WI38 (cell line): ENCODE measurements at regions not wholly inside any gene's neighbourhood (a gene's known extent, or its start where the extent isn't known, plus 50 kb on each side); places are given as distances from the start of the nearest gene placed in this dataset.

Experiments
- H3K4me3 ChIP-seq: 2 replicates; pipeline ENCODE4 v1.5.1; 2011; ENCODE audit warnings: low read depth, mild to moderate bottlenecking, control low read depth, low read length
- CTCF ChIP-seq: IDR thresholded peaks from 2 replicates; pipeline ENCODE4 v1.5.1; 2012; ENCODE audit warnings: low read depth, mild to moderate bottlenecking, control low read depth, low read length

- no peak for TF ChIP-seq CTCF
These were observed 495.6 kb downstream of the JRKL start for GRCh38 chr11:96885405-96885804.

DNA sequence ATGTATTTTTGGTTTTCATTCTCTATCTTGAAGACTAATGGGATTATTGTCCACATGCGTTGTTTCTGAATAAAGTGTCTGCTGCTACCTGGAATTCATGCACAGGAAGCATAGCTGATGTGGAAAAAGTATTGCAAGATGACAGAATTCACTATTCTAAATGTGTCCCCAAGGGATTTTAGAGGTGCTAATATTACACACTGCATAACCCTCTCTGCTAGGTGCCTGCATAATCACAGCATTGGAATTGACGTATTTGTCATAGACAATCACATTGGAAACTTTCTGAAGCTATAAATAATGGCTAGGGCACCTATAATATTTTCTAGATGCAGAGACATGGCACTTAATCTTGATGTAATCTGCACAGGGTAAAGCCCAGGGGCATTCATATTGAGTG is 496.1 kb downstream of the JRKL start:
- no peak for TF ChIP-seq CTCF
- no peak overlapping the region for H3K4me3 ChIP-seq

More at GRCh38 chr11:96885405-96885804, 495.6 kb downstream of the JRKL start:
- H3K4me3 ChIP-seq: no peak overlapping the region

DNA sequence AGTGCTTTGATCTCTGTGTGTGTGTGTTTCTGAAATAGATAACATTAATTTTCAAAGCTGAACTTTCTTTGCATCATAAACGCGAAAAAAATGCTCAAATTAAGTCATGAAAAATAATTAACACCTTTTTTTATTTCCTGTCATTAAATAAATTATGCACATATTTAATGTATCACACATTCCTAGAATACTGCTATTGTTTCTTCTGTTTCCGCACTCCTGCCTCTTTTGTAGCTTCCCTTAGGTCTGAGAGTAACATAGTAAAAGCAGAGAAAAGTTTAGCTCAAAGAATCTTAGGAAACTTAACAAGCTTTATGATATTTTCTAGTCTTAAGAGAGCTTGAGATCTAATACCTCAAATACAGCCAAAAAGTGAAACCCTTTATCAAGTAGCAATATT is 504.2 kb downstream of the JRKL start:
- no peak for TF ChIP-seq CTCF

DNA sequence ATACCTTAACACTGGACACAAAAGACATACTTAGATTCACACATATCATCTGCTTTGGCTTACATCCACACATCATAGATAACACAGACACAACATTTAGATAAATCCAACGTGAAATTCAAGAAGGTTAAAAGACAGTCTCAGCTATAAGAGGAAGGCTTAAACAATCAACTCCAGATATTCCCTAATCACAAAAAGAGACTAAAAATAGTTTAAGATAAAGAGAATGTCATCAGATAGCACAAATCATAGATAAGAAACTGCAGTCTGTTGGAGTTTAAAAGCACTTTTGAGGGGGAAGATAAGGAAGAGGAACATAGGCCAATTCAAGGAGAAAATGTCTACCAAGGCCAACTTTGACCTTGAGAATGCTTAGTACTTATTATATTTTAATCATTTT is 504.8 kb downstream of the JRKL start:
- TF ChIP-seq CTCF: no peak

More for the DNA sequence above, 504.2 kb downstream of the JRKL start:
- no peak overlapping the region for H3K4me3 ChIP-seq

DNA sequence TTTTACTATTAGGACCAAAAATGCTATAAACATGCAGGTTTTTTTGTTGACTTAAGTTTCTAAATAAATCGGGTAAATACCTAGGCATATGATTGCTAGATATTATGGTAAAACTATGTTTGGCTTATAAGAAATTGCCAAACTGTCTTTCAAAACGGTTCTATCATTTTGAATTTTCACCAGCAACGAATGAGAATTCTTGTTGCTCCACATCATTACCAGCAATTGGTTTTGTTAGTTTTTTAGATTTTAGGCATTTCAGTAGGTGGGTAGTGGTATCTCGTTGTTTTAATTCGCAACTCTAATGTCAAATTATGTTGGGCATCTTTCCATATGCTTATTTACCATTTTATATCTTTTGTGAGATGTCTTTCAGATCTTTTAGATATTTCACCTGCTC is 510.2 kb downstream of the JRKL start:
- TF ChIP-seq CTCF: no peak
- no peak overlapping the region for H3K4me3 ChIP-seq

More for the DNA sequence above, 504.8 kb downstream of the JRKL start:
- no peak overlapping the region for H3K4me3 ChIP-seq

DNA sequence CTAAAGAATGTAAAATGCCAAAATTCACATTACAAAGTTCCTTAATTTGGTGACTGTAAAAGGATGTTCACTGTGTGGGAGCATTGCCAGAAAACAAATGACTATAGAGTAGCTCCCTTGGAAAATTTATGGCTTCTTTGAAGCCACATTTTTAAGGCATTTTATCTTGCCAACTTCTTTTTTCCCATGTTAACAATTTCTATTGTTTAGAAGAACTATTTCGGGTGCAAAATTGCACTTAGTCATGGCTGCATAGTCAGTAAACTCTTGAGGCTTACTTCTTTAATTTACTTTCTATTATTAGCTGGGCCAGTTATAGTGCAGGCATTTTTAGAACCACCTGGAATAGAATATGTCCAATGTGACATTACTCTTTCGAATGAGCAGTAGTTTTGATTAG is 515.3 kb downstream of the JRKL start:
- no peak for TF ChIP-seq CTCF
- no peak overlapping the region for H3K4me3 ChIP-seq

DNA sequence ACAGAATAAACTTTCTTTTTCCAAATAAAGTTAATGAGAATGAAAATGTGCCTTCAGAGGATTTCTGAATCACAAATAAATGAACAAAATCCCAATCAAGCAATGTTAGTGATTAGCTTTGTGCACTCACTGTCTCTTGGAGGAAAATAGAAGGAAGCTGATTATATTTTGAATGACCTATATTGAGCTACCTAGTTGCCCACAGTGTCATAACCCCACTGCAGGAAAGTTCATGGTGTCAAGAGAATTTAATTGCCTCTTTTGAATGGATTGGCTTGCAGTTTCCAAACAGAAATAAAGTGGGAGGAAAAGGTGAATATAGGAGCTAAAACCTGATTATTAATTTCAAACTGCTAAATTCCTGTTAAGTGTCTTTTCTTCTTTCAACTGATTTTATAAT is 515.9 kb downstream of the JRKL start:
- H3K4me3 ChIP-seq: no peak overlapping the region
- TF ChIP-seq CTCF: no peak
